ENCODE measurements at regions not wholly inside any gene's neighbourhood (a gene's known extent, or its start where the extent isn't known, plus 50 kb on each side); places are given as distances from the start of the nearest gene placed in this dataset.

DNA sequence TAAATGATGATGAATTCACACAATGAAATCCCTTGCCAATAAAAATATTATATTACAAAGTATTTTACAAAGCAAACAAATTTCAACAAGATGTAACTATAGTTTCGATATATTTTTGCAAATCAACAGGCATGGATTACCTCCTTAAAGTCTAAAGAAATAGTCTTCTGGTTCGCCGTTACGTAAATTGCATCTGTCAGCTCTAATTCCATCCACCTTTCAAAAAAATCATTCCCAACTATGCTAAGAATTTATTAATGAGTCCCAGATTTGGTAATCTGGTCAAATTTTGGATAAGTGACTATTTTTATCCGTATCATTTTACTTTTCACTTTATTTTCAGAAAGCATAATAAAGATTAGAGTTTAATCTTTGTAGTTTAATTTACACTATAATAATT is 1984.9 kb downstream of the EFNA5 start:
- no peak for TF ChIP-seq ZFX (IDR thresholded peaks at IDR 0.05)
- no peak for TF ChIP-seq JUND (IDR thresholded peaks at IDR 0.05)
- TF ChIP-seq, protein P1, sequence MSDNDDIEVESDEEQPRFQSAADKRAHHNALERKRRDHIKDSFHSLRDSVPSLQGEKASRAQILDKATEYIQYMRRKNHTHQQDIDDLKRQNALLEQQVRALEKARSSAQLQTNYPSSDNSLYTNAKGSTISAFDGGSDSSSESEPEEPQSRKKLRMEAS (IDR thresholded peaks at IDR 0.05): no peak
- TF ChIP-seq EZH2 (IDR thresholded peaks at IDR 0.05): no peak
- no peak for TF ChIP-seq RAD21 (IDR thresholded peaks at IDR 0.05; ENCODE audit: low read depth)
- no peak for TF ChIP-seq POLR2A (IDR thresholded peaks at IDR 0.05; ENCODE audit: borderline replicate concordance, extremely low read depth, insufficient read depth, insufficient read length)
- TF ChIP-seq EGR1 (IDR thresholded peaks at IDR 0.05; ENCODE audit: low read depth): no peak
- no peak for TF ChIP-seq ZNF274 (IDR thresholded peaks at IDR 0.05; ENCODE audit: low read depth, low read length)
- TF ChIP-seq ATF3 (IDR thresholded peaks at IDR 0.05): no peak
- CTCF ChIA-PET: no interaction called here

GRCh38 chr5:105684799-105685198 is 1985.9 kb downstream of the EFNA5 start:
- no TSS peak for BruUV-seq (replicated peaks)
- H3K9ac ChIP-seq (ENCODE audit: low read length): no peak overlapping the region
- CTCF ChIA-PET: no interaction called here
- no peaks in the 10 kb centered on the region for H3K36me3 ChIP-seq (ENCODE audit: control insufficient read depth in 1 of 2, insufficient read depth in 2 of 2, low read length in 2 of 2)
- H4K20me1 ChIP-seq (ENCODE audit: insufficient read depth): no peaks in the 10 kb centered on the region
- ATAC-seq (no peak), DNase-seq (ENCODE audit: low read depth, low spot score) (no peak)
- H3K4me2 ChIP-seq (ENCODE audit: low read length): no peak overlapping the region
- RAD21 ChIA-PET (ENCODE audit: low non-redundant PET in 1 of 2, low total read pairs in 2 of 2, uncharacterized antibody in 2 of 2, unreplicated experiment in 2 of 2): no interaction called here
- H3K27ac ChIP-seq (ENCODE audit: low read depth, low read length): no peak overlapping the region
- H3K27me3 ChIP-seq (ENCODE audit: insufficient read depth, low read length): no peaks in the 10 kb centered on the region
- no peaks in the 10 kb centered on the region for H3K79me2 ChIP-seq (ENCODE audit: insufficient read depth, low read length)
- no peak overlapping the region for H2AFZ ChIP-seq (ENCODE audit: low read depth, low read length, poor library complexity, severe bottlenecking)
- intact Hi-C loops (cut with micrococcal nuclease): loop anchor here (2.0 kb wide), 1 partner anchor 20 kb away; no protein-coding TSS in a partner anchor
- POLR2A ChIA-PET: no interaction called here
- no peaks in the 10 kb centered on the region for H3K9me3 ChIP-seq (ENCODE audit: control insufficient read depth in 1 of 2, insufficient read depth in 1 of 2, low read depth in 1 of 2, low read length in 2 of 2)
- H3K4me3 ChIP-seq (replicated peaks in 1 of 2; ENCODE audit: low read depth in 1 of 2, low read length in 2 of 2): no peak overlapping the region
- TF ChIP-seq RAD21 (IDR thresholded peaks at IDR 0.05; ENCODE audit: low read depth) (no peak), POLR2A (IDR thresholded peaks at IDR 0.05; ENCODE audit: borderline replicate concordance, extremely low read depth, insufficient read depth, insufficient read length) (no peak), CBX3 (IDR thresholded peaks at IDR 0.05; ENCODE audit: low read depth) (no peak), SP1 (IDR thresholded peaks at IDR 0.05; ENCODE audit: low read depth) (no peak), EZH2 (IDR thresholded peaks at IDR 0.05) (no peak), SIN3A (IDR thresholded peaks at IDR 0.05; ENCODE audit: low read depth) (no peak), REST (IDR thresholded peaks at IDR 0.05; ENCODE audit: low read depth) (no peak)
- H3K9me2 ChIP-seq (ENCODE audit: insufficient read depth): no peaks in the 10 kb centered on the region
- H3K4me1 ChIP-seq (ENCODE audit: control insufficient read depth in 1 of 2, insufficient read depth in 2 of 2, low read length in 2 of 2): no peaks in the 10 kb centered on the region

More for the DNA sequence above, 1984.9 kb downstream of the EFNA5 start:
- ChIA-PET RAD21 (ENCODE audit: low non-redundant PET in 1 of 2, low total read pairs in 2 of 2, uncharacterized antibody in 2 of 2, unreplicated experiment in 2 of 2) (no interaction called here), POLR2A (no interaction called here)
- H4K20me1 ChIP-seq (ENCODE audit: insufficient read depth): no peaks in the 10 kb centered on the region
- no peaks in the 10 kb centered on the region for H3K9me2 ChIP-seq (ENCODE audit: insufficient read depth)
- no peaks in the 10 kb centered on the region for H3K27me3 ChIP-seq (ENCODE audit: insufficient read depth, low read length)
- no peaks in the 10 kb centered on the region for H3K79me2 ChIP-seq (ENCODE audit: insufficient read depth, low read length)
- no peaks in the 10 kb centered on the region for H3K36me3 ChIP-seq (ENCODE audit: control insufficient read depth in 1 of 2, insufficient read depth in 2 of 2, low read length in 2 of 2)
- no peak for ATAC-seq
- no peak overlapping the region for H3K4me3 ChIP-seq (replicated peaks in 1 of 2; ENCODE audit: low read depth in 1 of 2, low read length in 2 of 2)
- no peak overlapping the region for H3K4me2 ChIP-seq (ENCODE audit: low read length)
- H3K9me3 ChIP-seq (ENCODE audit: control insufficient read depth in 1 of 2, insufficient read depth in 1 of 2, low read depth in 1 of 2, low read length in 2 of 2): no peaks in the 10 kb centered on the region
- no peak overlapping the region for H3K27ac ChIP-seq (ENCODE audit: low read depth, low read length)
- no TSS peak for BruUV-seq (replicated peaks)
- no peaks in the 10 kb centered on the region for H3K4me1 ChIP-seq (ENCODE audit: control insufficient read depth in 1 of 2, insufficient read depth in 2 of 2, low read length in 2 of 2)
- intact Hi-C loops (cut with micrococcal nuclease): loop anchor here (2.0 kb wide), 1 partner anchor 19 kb away; no protein-coding TSS in a partner anchor
- no peak overlapping the region for H3K9ac ChIP-seq (ENCODE audit: low read length)
- H2AFZ ChIP-seq (ENCODE audit: low read depth, low read length, poor library complexity, severe bottlenecking): no peak overlapping the region
- DNase-seq (ENCODE audit: low read depth, low spot score): no peak

Measured in HCT116 (cell line).